B cell (primary cell): ENCODE measurements at regions not wholly inside any gene's neighbourhood (a gene's known extent, or its start where the extent isn't known, plus 50 kb on each side); places are given as distances from the start of the nearest gene placed in this dataset.

Experiments used
- ATAC-seq: fragments of 200-7000 bp; cut with Tn5 transposase; one replicate; pipeline ENCODE4 v1.10.0; 2021; ENCODE audit warnings: low read depth, mild to moderate bottlenecking, moderate number of reproducible peaks, moderate library complexity
- CTCF ChIA-PET: fragments of 350-600 bp; sonication (Branson Sonifier 250); formaldehyde crosslinking; loops from one replicate; lab custom pipeline; 2021; ENCODE audit warnings: antibody characterized with exemption, inconsistent platforms; lab: Charles Lee
- POLR2A ChIA-PET: fragments of 350-600 bp; sonication (Branson Sonifier 250); formaldehyde crosslinking; loops from one replicate; lab custom pipeline; 2021; ENCODE audit warnings: antibody characterized with exemption; lab: Charles Lee
- DNase-seq: peaks from one replicate; pipeline ENCODE4 v3.0.0; 2013
- H2AFZ ChIP-seq: 2 replicates; pipeline ENCODE4 v1.6.1; 2012; ENCODE audit warnings: mild to moderate bottlenecking, low read depth, low read length; ENCODE audit not compliant: insufficient read depth, poor library complexity, severe bottlenecking
- H3K27ac ChIP-seq, 2 donors: 1 replicate in 1 of 2; 2 replicates in 1 of 2; pipeline ENCODE4 v1.5.1; 2012 to 2013; ENCODE audit warnings: low read length in 2 of 2, mild to moderate bottlenecking in 2 of 2, moderate library complexity in 1 of 2
- H3K27me3 ChIP-seq, 4 experiments: fragments of 200-600 bp in 1 of 4; sonication (generic) in 1 of 4; replicated peaks in 1 of 4; 1 replicate in 2 of 4; 2 replicates in 2 of 4; pipeline versions ENCODE4 v1.6.1 to v1.7.0; 2013 to 2016; ENCODE audit warnings: low read length in 3 of 4, mild to moderate bottlenecking in 2 of 4, mixed read lengths in 1 of 4, moderate library complexity in 1 of 4; ENCODE audit not compliant: insufficient read depth in 4 of 4, control insufficient read depth in 3 of 4; ENCODE audit errors: control extremely low read depth in 1 of 4
- H3K36me3 ChIP-seq, 2 experiments: replicated peaks in 1 of 2; 1 replicate in 1 of 2; 2 replicates in 1 of 2; pipeline versions ENCODE4 v1.6.1 to v1.7.1; 2013; ENCODE audit warnings: low read length in 1 of 2; ENCODE audit not compliant: insufficient read depth in 2 of 2, control insufficient read depth in 1 of 2; ENCODE audit errors: control extremely low read depth in 1 of 2, extremely low read depth in 1 of 2
- H3K4me1 ChIP-seq, 2 donors: fragments of 200-600 bp in 1 of 2; sonication (generic) in 1 of 2; 1 replicate in 1 of 2; 2 replicates in 1 of 2; pipeline versions ENCODE4 v1.5.1 to v1.6.1; 2013 to 2017; ENCODE audit warnings: low read length in 2 of 2; ENCODE audit not compliant: control insufficient read depth in 2 of 2, insufficient read depth in 2 of 2
- H3K4me2 ChIP-seq: replicated peaks from 2 replicates; pipeline ENCODE3; 2012; ENCODE audit warnings: mild to moderate bottlenecking, low read depth, low read length; ENCODE audit not compliant: poor library complexity, severe bottlenecking
- H3K4me3 ChIP-seq, 5 experiments: fragments of 200-600 bp in 1 of 5; sonication (generic) in 1 of 5; 1 replicate in 3 of 5; 2 replicates in 2 of 5; pipeline versions ENCODE4 v1.5.1 to v1.7.0; 2011 to 2016; ENCODE audit warnings: low read length in 4 of 5, mild to moderate bottlenecking in 4 of 5, low read depth in 2 of 5, control low read depth in 1 of 5, moderate library complexity in 1 of 5; ENCODE audit not compliant: insufficient read depth in 1 of 5; ENCODE audit errors: control extremely low read depth in 1 of 5, extremely low read depth in 1 of 5
- H3K79me2 ChIP-seq: fragments of 200-600 bp; sonication (generic); one replicate; pipeline ENCODE4 v1.6.0; 2016; ENCODE audit warnings: low read length; ENCODE audit not compliant: control insufficient read depth, insufficient read depth
- H3K9ac ChIP-seq: fragments of 200-600 bp; sonication (generic); 2 replicates; pipeline ENCODE4 v1.6.1; 2017; ENCODE audit warnings: mild to moderate bottlenecking, low read length, moderate library complexity
- H3K9me3 ChIP-seq, 3 donors: one replicate each; pipeline versions ENCODE4 v1.6.1 to v1.7.1; 2013; ENCODE audit warnings: low read length in 2 of 3; ENCODE audit not compliant: control insufficient read depth in 2 of 3, insufficient read depth in 1 of 3; ENCODE audit errors: control extremely low read depth in 1 of 3
- H4K20me1 ChIP-seq: 2 replicates; pipeline ENCODE4 v1.6.0; 2012; ENCODE audit warnings: mild to moderate bottlenecking, low read length; ENCODE audit not compliant: insufficient read depth, control insufficient read depth, poor library complexity, severe bottlenecking
- H3K27ac Mint-ChIP-seq: one replicate; pipeline ENCODE4 v1.8.0; 2021; ENCODE audit warnings: mixed read lengths
- H3K27me3 Mint-ChIP-seq: one replicate; pipeline ENCODE4 v1.8.0; 2021; ENCODE audit warnings: mixed read lengths
- H3K4me1 Mint-ChIP-seq: one replicate; pipeline ENCODE4 v1.8.0; 2021; ENCODE audit warnings: mixed read lengths
- H3K4me3 Mint-ChIP-seq: one replicate; pipeline ENCODE4 v1.8.0; 2021; ENCODE audit warnings: mixed read lengths
- H3K9me3 Mint-ChIP-seq: one replicate; pipeline ENCODE4 v1.8.0; 2022; ENCODE audit warnings: mixed read lengths; ENCODE audit not compliant: insufficient read depth
- EZH2 ChIP-seq: IDR thresholded peaks from 2 replicates; pipeline ENCODE4 v1.6.1; 2012; ENCODE audit warnings: borderline replicate concordance, low read depth, mild to moderate bottlenecking, moderate library complexity, low read length; ENCODE audit not compliant: insufficient read depth, poor library complexity, severe bottlenecking
- WGBS: methylation state at CpG from one replicate; pipeline ENCODE4 v1.1.5; 2013; ENCODE audit warnings: missing lambda C conversion rate; ENCODE audit not compliant: insufficient coverage; 5-methylcytosine and 5-hydroxymethylcytosine counted together
- intact Hi-C: fragments of 100-400 bp; cut with micrococcal nuclease; formaldehyde crosslinking; loops from one replicate; pipeline ENCODE4 v1.10.0; 2022
- TF ChIP-seq, protein P1 (sequence below): fragments of 200-600 bp; IDR thresholded peaks from one replicate; pipeline ENCODE4 v1.8.0; 2022; ENCODE audit warnings: antibody characterized with exemption, mild to moderate bottlenecking

DNA sequence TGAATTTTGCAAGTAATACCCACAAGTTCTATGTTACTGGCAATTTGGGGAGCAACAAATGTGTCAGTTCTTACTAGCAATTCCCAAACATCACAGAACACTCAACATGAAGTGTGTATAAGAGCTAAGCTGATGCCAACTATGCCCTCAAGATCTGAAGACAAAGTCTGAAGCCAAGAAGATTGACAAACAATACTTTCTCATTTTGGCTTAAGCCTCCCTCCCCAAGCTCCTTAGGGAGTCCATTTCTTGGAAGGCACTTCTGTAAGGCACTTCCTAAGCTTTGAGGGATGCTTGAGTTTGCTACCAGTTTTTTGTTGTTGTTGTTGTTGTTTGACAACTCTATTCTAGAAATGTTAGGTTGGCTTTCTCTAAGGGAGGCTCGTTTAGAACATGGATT is 154.4 kb upstream of the ZNF644 start:
- TF ChIP-seq, protein P1, sequence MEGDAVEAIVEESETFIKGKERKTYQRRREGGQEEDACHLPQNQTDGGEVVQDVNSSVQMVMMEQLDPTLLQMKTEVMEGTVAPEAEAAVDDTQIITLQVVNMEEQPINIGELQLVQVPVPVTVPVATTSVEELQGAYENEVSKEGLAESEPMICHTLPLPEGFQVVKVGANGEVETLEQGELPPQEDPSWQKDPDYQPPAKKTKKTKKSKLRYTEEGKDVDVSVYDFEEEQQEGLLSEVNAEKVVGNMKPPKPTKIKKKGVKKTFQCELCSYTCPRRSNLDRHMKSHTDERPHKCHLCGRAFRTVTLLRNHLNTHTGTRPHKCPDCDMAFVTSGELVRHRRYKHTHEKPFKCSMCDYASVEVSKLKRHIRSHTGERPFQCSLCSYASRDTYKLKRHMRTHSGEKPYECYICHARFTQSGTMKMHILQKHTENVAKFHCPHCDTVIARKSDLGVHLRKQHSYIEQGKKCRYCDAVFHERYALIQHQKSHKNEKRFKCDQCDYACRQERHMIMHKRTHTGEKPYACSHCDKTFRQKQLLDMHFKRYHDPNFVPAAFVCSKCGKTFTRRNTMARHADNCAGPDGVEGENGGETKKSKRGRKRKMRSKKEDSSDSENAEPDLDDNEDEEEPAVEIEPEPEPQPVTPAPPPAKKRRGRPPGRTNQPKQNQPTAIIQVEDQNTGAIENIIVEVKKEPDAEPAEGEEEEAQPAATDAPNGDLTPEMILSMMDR = no peak
- no peak for TF ChIP-seq EZH2
- Mint-ChIP-seq H3K4me1 (no peaks in the 10 kb centered on the region), H3K4me3 (no peak overlapping the region), H3K27ac (no peak overlapping the region), H3K9me3 (no peaks in the 10 kb centered on the region), H3K27me3 (peaks cover 30% of the 10 kb centered on the region)
- ATAC-seq (no peak), DNase-seq (no peak)
- no CpG with 5 or more reads among the region's 1 CpG for WGBS
- H3K4me3 ChIP-seq = no peak overlapping the region
- no peaks in the 10 kb centered on the region for H4K20me1 ChIP-seq
- no peak overlapping the region for H2AFZ ChIP-seq
- intact Hi-C loops = no loop called here
- no peaks in the 10 kb centered on the region for H3K79me2 ChIP-seq
- H3K9me3 ChIP-seq = no peaks in the 10 kb centered on the region
- ChIA-PET CTCF (interaction anchor here (1.7 kb wide), 1 partner anchor 11 kb away, joined by 13 read pairs; no protein-coding TSS in a partner anchor), POLR2A (no interaction called here)
- H3K4me2 ChIP-seq = no peak overlapping the region
- no peaks in the 10 kb centered on the region for H3K4me1 ChIP-seq
- H3K9ac ChIP-seq = no peak overlapping the region
- no peak overlapping the region for H3K27ac ChIP-seq
- no peaks in the 10 kb centered on the region for H3K36me3 ChIP-seq
- H3K27me3 ChIP-seq = peaks cover 0 to 19% (median 7%) of the 10 kb centered on the region in 4 experiments

DNA sequence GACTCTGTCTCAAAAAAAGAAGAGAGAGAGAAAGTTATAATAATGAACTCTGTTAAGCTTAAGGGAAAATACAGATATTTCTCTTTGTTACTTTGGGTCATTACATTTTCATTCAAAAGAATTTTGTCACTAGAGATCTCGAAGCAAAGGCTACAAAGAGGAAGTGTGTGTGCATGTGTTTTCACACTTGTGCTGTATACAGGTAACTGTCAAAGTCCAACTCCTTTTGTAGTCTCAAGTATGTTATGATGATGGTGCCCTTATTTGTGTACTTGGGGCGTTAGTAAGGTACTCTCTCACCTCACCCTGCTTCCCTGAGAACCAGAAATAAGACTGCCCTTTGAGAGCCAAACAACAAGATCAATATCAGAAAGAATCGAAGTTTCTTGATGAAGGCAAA is 152.9 kb upstream of the ZNF644 start:
- no peaks in the 10 kb centered on the region for H3K4me1 Mint-ChIP-seq
- Histone ChIP-seq H3K36me3 (no peaks in the 10 kb centered on the region), H3K9me3 (no peaks in the 10 kb centered on the region), H3K79me2 (no peaks in the 10 kb centered on the region), H3K4me3 (no peak overlapping the region), H3K27me3 (peaks cover 0 to 19% (median 7%) of the 10 kb centered on the region in 4 experiments), H3K4me1 (no peaks in the 10 kb centered on the region), H3K9ac (no peak overlapping the region), H4K20me1 (no peaks in the 10 kb centered on the region), H2AFZ (no peak overlapping the region), H3K4me2 (no peak overlapping the region), H3K27ac (no peak overlapping the region)
- intact Hi-C loops = no loop called here
- TF ChIP-seq, protein P1 = no peak
- TF ChIP-seq EZH2 = no peak
- DNase-seq (no peak), ATAC-seq (no peak)
- 100% methylated on average over 1 of the region's 3 CpGs for WGBS
- no peak overlapping the region for H3K27ac Mint-ChIP-seq
- H3K4me3 Mint-ChIP-seq = no peak overlapping the region
- peaks cover 30% of the 10 kb centered on the region for H3K27me3 Mint-ChIP-seq
- CTCF ChIA-PET = no interaction called here
- H3K9me3 Mint-ChIP-seq = no peaks in the 10 kb centered on the region
- POLR2A ChIA-PET = no interaction called here
